ENCODE measurements at regions not wholly inside any gene's neighbourhood (a gene's known extent, or its start where the extent isn't known, plus 50 kb on each side); places are given as distances from the start of the nearest gene placed in this dataset.

GRCh38 chr2:239535413-239536144 lies 134.8 kb upstream of the HDAC4 start:
- no peak for DNase-seq (ENCODE audit: extremely low read depth, low read depth)
- no peak for TF ChIP-seq CTCF (IDR thresholded peaks at IDR 0.05; ENCODE audit: low read depth, low read length)

DNA sequence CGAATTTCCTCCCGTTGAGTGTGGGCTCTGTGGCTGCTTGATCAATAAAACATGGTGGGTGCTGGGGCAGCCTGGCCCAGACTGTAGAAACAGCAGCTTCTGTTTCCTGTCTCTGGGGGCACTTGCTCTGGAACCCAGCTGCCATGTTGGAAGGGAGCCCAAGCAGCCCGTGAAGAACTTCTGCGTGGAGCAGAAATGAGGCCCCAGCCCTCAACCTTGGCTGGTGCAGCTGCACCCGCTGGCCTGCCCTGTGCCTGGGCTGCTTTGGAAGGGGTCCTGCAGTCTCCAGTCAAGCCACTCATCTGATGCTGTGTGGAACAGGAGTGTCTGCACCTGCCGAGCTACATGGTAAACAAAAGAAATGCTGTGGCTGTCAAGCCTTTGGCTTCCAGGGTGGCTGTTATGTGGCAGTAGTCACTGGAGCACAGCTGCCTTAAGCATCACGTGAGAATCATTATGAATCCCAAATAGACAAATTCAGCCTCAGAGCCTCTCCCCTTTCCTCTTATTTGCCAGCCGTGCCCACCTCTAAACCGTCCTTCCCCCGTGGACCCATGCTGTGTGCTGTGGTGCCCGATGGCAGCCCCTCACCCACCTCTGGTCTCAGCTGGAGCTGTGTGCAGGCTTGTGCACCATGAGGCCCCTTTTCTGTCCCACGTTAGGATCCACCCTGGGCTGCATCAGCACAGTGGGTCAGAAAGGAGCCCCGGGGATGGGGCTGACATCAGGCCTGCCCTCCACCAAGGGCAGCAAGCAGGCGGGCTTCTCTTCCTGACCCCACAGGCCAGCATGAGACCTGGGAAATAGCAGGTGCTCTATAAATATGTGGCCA lies 134.0 kb upstream of the HDAC4 start:
- TF ChIP-seq CTCF (IDR thresholded peaks at IDR 0.05; ENCODE audit: low read depth, low read length): no peak
- no peak for DNase-seq (ENCODE audit: extremely low read depth, low read depth)

- DNase-seq (ENCODE audit: extremely low read depth, low read depth): no peak
- TF ChIP-seq CTCF (IDR thresholded peaks at IDR 0.05; ENCODE audit: low read depth, low read length): no peak
Observed at GRCh38 chr2:239533569-239534316, 132.9 kb upstream of the HDAC4 start.

GRCh38 chr2:239532859-239533258 lies 132.0 kb upstream of the HDAC4 start:
- DNase-seq (ENCODE audit: extremely low read depth, low read depth): no peak
- no peak for TF ChIP-seq CTCF (IDR thresholded peaks at IDR 0.05; ENCODE audit: low read depth, low read length)

GRCh38 chr2:239532250-239532649 lies 131.4 kb upstream of the HDAC4 start:
- TF ChIP-seq CTCF (IDR thresholded peaks at IDR 0.05; ENCODE audit: low read depth, low read length): no peak
- no peak for DNase-seq (ENCODE audit: extremely low read depth, low read depth)

- DNase-seq (ENCODE audit: extremely low read depth, low read depth): no peak
- TF ChIP-seq CTCF (IDR thresholded peaks at IDR 0.05; ENCODE audit: low read depth, low read length): no peak
Observed at GRCh38 chr2:239531456-239532241, 130.8 kb upstream of the HDAC4 start.
